ENCODE measurements at regions not wholly inside any gene's neighbourhood (a gene's known extent, or its start where the extent isn't known, plus 50 kb on each side); places are given as distances from the start of the nearest gene placed in this dataset.

- TF ChIP-seq, protein P1, sequence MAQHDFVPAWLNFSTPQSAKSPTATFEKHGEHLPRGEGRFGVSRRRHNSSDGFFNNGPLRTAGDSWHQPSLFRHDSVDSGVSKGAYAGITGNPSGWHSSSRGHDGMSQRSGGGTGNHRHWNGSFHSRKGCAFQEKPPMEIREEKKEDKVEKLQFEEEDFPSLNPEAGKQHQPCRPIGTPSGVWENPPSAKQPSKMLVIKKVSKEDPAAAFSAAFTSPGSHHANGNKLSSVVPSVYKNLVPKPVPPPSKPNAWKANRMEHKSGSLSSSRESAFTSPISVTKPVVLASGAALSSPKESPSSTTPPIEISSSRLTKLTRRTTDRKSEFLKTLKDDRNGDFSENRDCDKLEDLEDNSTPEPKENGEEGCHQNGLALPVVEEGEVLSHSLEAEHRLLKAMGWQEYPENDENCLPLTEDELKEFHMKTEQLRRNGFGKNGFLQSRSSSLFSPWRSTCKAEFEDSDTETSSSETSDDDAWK (CRISPR knock-in tag; IDR thresholded peaks at IDR 0.05): no peak
- TF ChIP-seq TRIM24 (CRISPR knock-in tag; IDR thresholded peaks at IDR 0.05) (no peak), ATF2 (CRISPR knock-in tag; IDR thresholded peaks at IDR 0.05) (no peak), NFE2L2 (IDR thresholded peaks at IDR 0.05; ENCODE audit: low read length) (no peak), ZNF44 (CRISPR knock-in tag; IDR thresholded peaks at IDR 0.05) (no peak), GTF3A (CRISPR knock-in tag; conservative IDR thresholded peaks at IDR 0.05) (no peak), ZNF563 (CRISPR knock-in tag; IDR thresholded peaks at IDR 0.05) (no peak), ZNF317 (CRISPR knock-in tag; IDR thresholded peaks at IDR 0.05) (no peak)
- TF ChIP-seq, protein P2, sequence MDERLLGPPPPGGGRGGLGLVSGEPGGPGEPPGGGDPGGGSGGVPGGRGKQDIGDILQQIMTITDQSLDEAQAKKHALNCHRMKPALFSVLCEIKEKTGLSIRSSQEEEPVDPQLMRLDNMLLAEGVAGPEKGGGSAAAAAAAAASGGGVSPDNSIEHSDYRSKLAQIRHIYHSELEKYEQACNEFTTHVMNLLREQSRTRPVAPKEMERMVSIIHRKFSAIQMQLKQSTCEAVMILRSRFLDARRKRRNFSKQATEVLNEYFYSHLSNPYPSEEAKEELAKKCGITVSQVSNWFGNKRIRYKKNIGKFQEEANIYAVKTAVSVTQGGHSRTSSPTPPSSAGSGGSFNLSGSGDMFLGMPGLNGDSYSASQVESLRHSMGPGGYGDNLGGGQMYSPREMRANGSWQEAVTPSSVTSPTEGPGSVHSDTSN (CRISPR knock-in tag; IDR thresholded peaks at IDR 0.05): no peak
Measured at GRCh38 chr17:73824321-73824720, 180.1 kb upstream of the SDK2 start (continued).

GRCh38 chr17:73826181-73826871 is 182.1 kb upstream of the SDK2 start:
- Histone ChIP-seq H3K9ac (ENCODE audit: insufficient read depth, low read depth, low read length) (no peak overlapping the region), H3K4me1 (ENCODE audit: insufficient read depth, low read length) (peaks cover 29% of the 10 kb centered on the region), H3K27ac (ENCODE audit: extremely low read length, insufficient read depth, low read length) (no peak overlapping the region), H3K4me3 (replicated peaks in 1 of 3; ENCODE audit: insufficient read depth in 1 of 3, low read depth in 2 of 3, low read length in 3 of 3) (no peak overlapping the region), H3K4me2 (ENCODE audit: low read depth, low read length) (no peak overlapping the region), H2AFZ (ENCODE audit: low read length) (no peak overlapping the region), H3K79me2 (ENCODE audit: insufficient read depth, low read length) (no peaks in the 10 kb centered on the region), H3K36me3 (replicated peaks in 1 of 2; ENCODE audit: control insufficient read depth in 1 of 2, insufficient read depth in 2 of 2, low read length in 2 of 2) (no peaks in the 10 kb centered on the region), H3K27me3 (ENCODE audit: control insufficient read depth in 1 of 2, insufficient read depth in 2 of 2, low read length in 2 of 2) (peaks cover 2 to 51% of the 10 kb centered on the region in 2 experiments; a peak in 4 of 5 replicates), H4K20me1 (ENCODE audit: insufficient read depth, low read length) (no peaks in the 10 kb centered on the region), H3K9me3 (ENCODE audit: low read length) (no peaks in the 10 kb centered on the region)
- no TSS peak for BruUV-seq (replicated peaks)
- no peak for ATAC-seq
- no peak for DNase-seq (ENCODE audit: low spot score)
- ChIA-PET POLR2A (no interaction called here), CTCF (ENCODE audit: low intra/inter-chr PET ratio, low total read pairs) (no interaction called here)
- WGBS (ENCODE audit: low lambda C conversion rate): 68% methylated on average over 8 of the region's 9 CpGs
- TF ChIP-seq ZNF792 (CRISPR knock-in tag; IDR thresholded peaks at IDR 0.05): no peak
- TF ChIP-seq SYNCRIP (IDR thresholded peaks at IDR 0.05; ENCODE audit: insufficient read depth, low read depth, low read length): no peak
- no peak for TF ChIP-seq ZNF674 (CRISPR knock-in tag; IDR thresholded peaks at IDR 0.05; ENCODE audit: low read depth)
- no peak for TF ChIP-seq SMAD1 (CRISPR knock-in tag; IDR thresholded peaks at IDR 0.05; ENCODE audit: borderline replicate concordance, low read depth)
- no peak for TF ChIP-seq GFI1 (CRISPR knock-in tag; IDR thresholded peaks at IDR 0.05; ENCODE audit: borderline replicate concordance)
- TF ChIP-seq, protein P3, sequence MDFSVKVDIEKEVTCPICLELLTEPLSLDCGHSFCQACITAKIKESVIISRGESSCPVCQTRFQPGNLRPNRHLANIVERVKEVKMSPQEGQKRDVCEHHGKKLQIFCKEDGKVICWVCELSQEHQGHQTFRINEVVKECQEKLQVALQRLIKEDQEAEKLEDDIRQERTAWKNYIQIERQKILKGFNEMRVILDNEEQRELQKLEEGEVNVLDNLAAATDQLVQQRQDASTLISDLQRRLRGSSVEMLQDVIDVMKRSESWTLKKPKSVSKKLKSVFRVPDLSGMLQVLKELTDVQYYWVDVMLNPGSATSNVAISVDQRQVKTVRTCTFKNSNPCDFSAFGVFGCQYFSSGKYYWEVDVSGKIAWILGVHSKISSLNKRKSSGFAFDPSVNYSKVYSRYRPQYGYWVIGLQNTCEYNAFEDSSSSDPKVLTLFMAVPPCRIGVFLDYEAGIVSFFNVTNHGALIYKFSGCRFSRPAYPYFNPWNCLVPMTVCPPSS (IDR thresholded peaks at IDR 0.05): no peak
- no peak for FAIRE-seq
- in situ Hi-C loops (cut with HindIII; ENCODE audit: extremely low pct_ligation_motif_present, low pct_unique_long_range_greater_than_20kb): no loop called here
- intact Hi-C loops (cut with micrococcal nuclease; ENCODE audit: unreplicated experiment): no loop called here

All from HepG2 (cell line).